Neural progenitor cell (in vitro differentiated cells): ENCODE measurements at regions not wholly inside any gene's neighbourhood (a gene's known extent, or its start where the extent isn't known, plus 50 kb on each side); places are given as distances from the start of the nearest gene placed in this dataset.

ENCODE experiments used
- DNase-seq: peaks from one replicate; pipeline ENCODE4 v3.0.0-alpha.2; 2016; ENCODE audit warnings: low spot score
- H2AFZ ChIP-seq: fragments of 200-600 bp; sonication (generic); replicated peaks from 2 replicates; pipeline ENCODE4 v1.6.1; 2016; ENCODE audit warnings: antibody characterized with exemption
- H3F3A ChIP-seq: fragments of 200-600 bp; sonication (generic); 2 replicates; pipeline ENCODE4 v1.6.1; 2016; ENCODE audit warnings: antibody characterized with exemption, low read depth
- H3K27ac ChIP-seq: fragments of 200-600 bp; sonication (generic); 2 replicates; pipeline ENCODE4 v1.5.1; 2016; ENCODE audit warnings: mild to moderate bottlenecking
- H3K27me3 ChIP-seq: fragments of 200-600 bp; sonication (generic); 2 replicates; pipeline ENCODE4 v1.6.1; 2016; ENCODE audit warnings: mild to moderate bottlenecking, moderate library complexity
- H3K36me3 ChIP-seq: fragments of 200-600 bp; sonication (generic); 2 replicates; pipeline ENCODE4 v1.5.1; 2016
- H3K4me1 ChIP-seq: fragments of 200-600 bp; sonication (generic); 2 replicates; pipeline ENCODE4 v1.6.1; 2016; ENCODE audit warnings: mixed run types
- H3K4me2 ChIP-seq: fragments of 200-600 bp; sonication (generic); 2 replicates; pipeline ENCODE4 v1.6.1; 2016
- H3K4me3 ChIP-seq: fragments of 200-600 bp; sonication (generic); 2 replicates; pipeline ENCODE4 v1.5.1; 2016
- H3K79me2 ChIP-seq: fragments of 200-600 bp; sonication (generic); 2 replicates; pipeline ENCODE4 v1.6.1; 2016; ENCODE audit warnings: low read depth
- H3K9ac ChIP-seq: fragments of 200-600 bp; sonication (generic); 2 replicates; pipeline ENCODE4 v1.6.1; 2016
- H3K9me3 ChIP-seq: fragments of 200-600 bp; sonication (generic); 2 replicates; pipeline ENCODE4 v1.5.1; 2016; ENCODE audit warnings: low read depth
- H4K20me1 ChIP-seq: fragments of 200-600 bp; sonication (generic); 2 replicates; pipeline ENCODE4 v1.6.1; 2016; ENCODE audit warnings: low read depth
- H3K27ac Mint-ChIP-seq: 3 replicates; pipeline ENCODE4 v1.8.0; 2021; ENCODE audit warnings: mixed read lengths
- H3K27me3 Mint-ChIP-seq: 2 replicates; pipeline ENCODE4 v1.8.0; 2022; ENCODE audit warnings: low read depth, mild to moderate bottlenecking, inconsistent platforms, moderate library complexity, mixed read lengths; ENCODE audit not compliant: insufficient read depth
- H3K36me3 Mint-ChIP-seq: 3 replicates; pipeline ENCODE4 v1.8.0; 2021; ENCODE audit warnings: mixed read lengths
- H3K4me1 Mint-ChIP-seq: 3 replicates; pipeline ENCODE4 v1.8.0; 2021; ENCODE audit warnings: mixed read lengths
- H3K4me3 Mint-ChIP-seq: 3 replicates; pipeline ENCODE4 v1.8.0; 2021; ENCODE audit warnings: mild to moderate bottlenecking, moderate library complexity, mixed read lengths
- H3K9me3 Mint-ChIP-seq: 3 replicates; pipeline ENCODE4 v1.8.0; 2020; ENCODE audit warnings: mixed read lengths
- EZH2 ChIP-seq: fragments of 200-600 bp; sonication (generic); IDR thresholded peaks from 2 replicates; pipeline ENCODE4 v1.6.1; 2017; ENCODE audit warnings: antibody characterized with exemption, mild to moderate bottlenecking, moderate library complexity
- EZH2phosphoT487 ChIP-seq: fragments of 200-600 bp; sonication (generic); IDR thresholded peaks from 2 replicates; pipeline ENCODE4 v1.6.1; 2017; ENCODE audit warnings: antibody characterized with exemption
- TF ChIP-seq, protein P1 (sequence below): fragments of 200-600 bp; sonication (generic); IDR thresholded peaks from 2 replicates; pipeline ENCODE4 v1.5.1; 2017; ENCODE audit warnings: antibody characterized with exemption, mild to moderate bottlenecking

- Histone ChIP-seq H4K20me1 (no peaks in the 10 kb centered on the region), H3K4me2 (no peak overlapping the region), H3K27me3 (no peaks in the 10 kb centered on the region), H2AFZ (peak overlapping the region; percentile 96), H3F3A (peaks cover 5% of the 10 kb centered on the region), H3K4me1 (peaks cover 15% of the 10 kb centered on the region), H3K79me2 (no peaks in the 10 kb centered on the region), H3K4me3 (no peak overlapping the region), H3K9ac (no peak overlapping the region), H3K9me3 (no peaks in the 10 kb centered on the region), H3K36me3 (no peaks in the 10 kb centered on the region), H3K27ac (no peak overlapping the region)
- Mint-ChIP-seq H3K36me3 (no peaks in the 10 kb centered on the region), H3K27ac (no peak overlapping the region), H3K27me3 (peaks cover 3% of the 10 kb centered on the region), H3K4me1 (peaks cover 31% of the 10 kb centered on the region), H3K9me3 (no peaks in the 10 kb centered on the region), H3K4me3 (no peak overlapping the region)
- TF ChIP-seq EZH2phosphoT487 (no peak), EZH2 (no peak)
- DNase-seq = peak; percentile 24
Observed at GRCh38 chr11:47916361-47916841, 64.0 kb upstream of the PTPRJ start.

DNA sequence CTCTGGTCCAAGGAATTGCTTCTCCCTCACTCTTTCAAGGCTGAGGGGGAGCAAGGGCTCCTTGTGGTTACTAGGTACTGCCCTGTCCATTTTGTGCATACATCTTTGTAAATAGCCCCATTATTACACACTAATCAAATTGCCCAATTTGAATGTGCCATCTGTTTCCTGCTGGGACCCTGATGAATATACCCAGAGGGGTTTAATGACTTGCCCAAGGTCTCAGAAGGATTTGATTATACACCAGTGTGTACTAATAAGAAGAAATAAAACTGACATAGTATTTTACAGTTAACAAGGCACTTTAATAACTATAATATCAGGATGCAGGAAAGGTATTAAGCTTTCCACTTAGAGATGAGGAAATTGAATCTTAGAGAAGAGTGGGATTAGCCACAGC is 64.6 kb upstream of the PTPRJ start:
- peaks cover 5% of the 10 kb centered on the region for H3F3A ChIP-seq
- no peak overlapping the region for H3K4me3 ChIP-seq
- H3K4me2 ChIP-seq = no peak overlapping the region
- no peak overlapping the region for H2AFZ ChIP-seq
- H3K27ac ChIP-seq = no peak overlapping the region
- Mint-ChIP-seq H3K9me3 (no peaks in the 10 kb centered on the region), H3K36me3 (no peaks in the 10 kb centered on the region), H3K27ac (no peak overlapping the region), H3K4me1 (peaks cover 31% of the 10 kb centered on the region), H3K4me3 (no peak overlapping the region), H3K27me3 (no peaks in the 10 kb centered on the region)
- no peaks in the 10 kb centered on the region for H4K20me1 ChIP-seq
- no peak for DNase-seq
- no peak overlapping the region for H3K9ac ChIP-seq
- H3K27me3 ChIP-seq = no peaks in the 10 kb centered on the region
- TF ChIP-seq, protein P1, sequence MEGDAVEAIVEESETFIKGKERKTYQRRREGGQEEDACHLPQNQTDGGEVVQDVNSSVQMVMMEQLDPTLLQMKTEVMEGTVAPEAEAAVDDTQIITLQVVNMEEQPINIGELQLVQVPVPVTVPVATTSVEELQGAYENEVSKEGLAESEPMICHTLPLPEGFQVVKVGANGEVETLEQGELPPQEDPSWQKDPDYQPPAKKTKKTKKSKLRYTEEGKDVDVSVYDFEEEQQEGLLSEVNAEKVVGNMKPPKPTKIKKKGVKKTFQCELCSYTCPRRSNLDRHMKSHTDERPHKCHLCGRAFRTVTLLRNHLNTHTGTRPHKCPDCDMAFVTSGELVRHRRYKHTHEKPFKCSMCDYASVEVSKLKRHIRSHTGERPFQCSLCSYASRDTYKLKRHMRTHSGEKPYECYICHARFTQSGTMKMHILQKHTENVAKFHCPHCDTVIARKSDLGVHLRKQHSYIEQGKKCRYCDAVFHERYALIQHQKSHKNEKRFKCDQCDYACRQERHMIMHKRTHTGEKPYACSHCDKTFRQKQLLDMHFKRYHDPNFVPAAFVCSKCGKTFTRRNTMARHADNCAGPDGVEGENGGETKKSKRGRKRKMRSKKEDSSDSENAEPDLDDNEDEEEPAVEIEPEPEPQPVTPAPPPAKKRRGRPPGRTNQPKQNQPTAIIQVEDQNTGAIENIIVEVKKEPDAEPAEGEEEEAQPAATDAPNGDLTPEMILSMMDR = no peak
- TF ChIP-seq EZH2 (no peak), EZH2phosphoT487 (no peak)
- no peaks in the 10 kb centered on the region for H3K9me3 ChIP-seq
- H3K4me1 ChIP-seq = peaks cover 15% of the 10 kb centered on the region
- H3K36me3 ChIP-seq = no peaks in the 10 kb centered on the region
- no peaks in the 10 kb centered on the region for H3K79me2 ChIP-seq

GRCh38 chr11:47915374-47915773 is 65.0 kb upstream of the PTPRJ start:
- no peaks in the 10 kb centered on the region for H3K9me3 ChIP-seq
- no peaks in the 10 kb centered on the region for H3K27me3 ChIP-seq
- H3K27ac Mint-ChIP-seq = no peak overlapping the region
- no peak overlapping the region for H3K27ac ChIP-seq
- H3K4me2 ChIP-seq = no peak overlapping the region
- no peak overlapping the region for H3K4me3 Mint-ChIP-seq
- TF ChIP-seq EZH2phosphoT487 (no peak), EZH2 (no peak)
- TF ChIP-seq, protein P1 = no peak
- no peaks in the 10 kb centered on the region for H3K36me3 ChIP-seq
- H2AFZ ChIP-seq = no peak overlapping the region
- H3K9ac ChIP-seq = no peak overlapping the region
- peaks cover 15% of the 10 kb centered on the region for H3K4me1 ChIP-seq
- H3K27me3 Mint-ChIP-seq = no peaks in the 10 kb centered on the region
- H4K20me1 ChIP-seq = no peaks in the 10 kb centered on the region
- no peak overlapping the region for H3K4me3 ChIP-seq
- H3K9me3 Mint-ChIP-seq = no peaks in the 10 kb centered on the region
- H3K79me2 ChIP-seq = no peaks in the 10 kb centered on the region
- H3K4me1 Mint-ChIP-seq = peaks cover 30% of the 10 kb centered on the region
- no peak for DNase-seq
- no peaks in the 10 kb centered on the region for H3K36me3 Mint-ChIP-seq
- H3F3A ChIP-seq = peaks cover 5% of the 10 kb centered on the region

- Mint-ChIP-seq H3K36me3 (no peaks in the 10 kb centered on the region), H3K27ac (no peak overlapping the region), H3K27me3 (no peaks in the 10 kb centered on the region), H3K9me3 (no peaks in the 10 kb centered on the region), H3K4me3 (no peak overlapping the region), H3K4me1 (peaks cover 26% of the 10 kb centered on the region)
- TF ChIP-seq EZH2phosphoT487 (no peak), EZH2 (no peak)
- TF ChIP-seq, protein P1 = no peak
- H3K4me1 ChIP-seq = peaks cover 15% of the 10 kb centered on the region
- H3K9me3 ChIP-seq = no peaks in the 10 kb centered on the region
- H4K20me1 ChIP-seq = no peaks in the 10 kb centered on the region
- no peak for DNase-seq
- no peak overlapping the region for H3K4me3 ChIP-seq
- H3F3A ChIP-seq = peaks cover 5% of the 10 kb centered on the region
- H3K4me2 ChIP-seq = no peak overlapping the region
- no peaks in the 10 kb centered on the region for H3K27me3 ChIP-seq
- H3K36me3 ChIP-seq = no peaks in the 10 kb centered on the region
- no peak overlapping the region for H2AFZ ChIP-seq
- H3K27ac ChIP-seq = no peak overlapping the region
- no peaks in the 10 kb centered on the region for H3K79me2 ChIP-seq
- no peak overlapping the region for H3K9ac ChIP-seq
Observed at GRCh38 chr11:47914743-47915142, 65.6 kb upstream of the PTPRJ start.
